Natural killer cell treated with Interleukin-12 subunit alpha and Interleukin-12 subunit beta and Interleukin-15 and Interleukin-18, amount 100 ng/mL, for 72 hours (primary cell): ENCODE measurements at regions not wholly inside any gene's neighbourhood (a gene's known extent, or its start where the extent isn't known, plus 50 kb on each side); places are given as distances from the start of the nearest gene placed in this dataset.
"Not testable (repeated sequence)": the region's sequence is repeated elsewhere in the genome, so short reads cannot be mapped to it uniquely, and the experiment has no call there.

ENCODE experiments used
- ATAC-seq, 2 donors: fragments of 150-1000 bp; cut with Tn5 transposase in 1 of 2; sonication (Bioruptor Pico), chemical (Tn5 transposase) in 1 of 2; 2 replicates each; pipeline ENCODE4 v1.10.0; 2021
- DNase-seq: peaks from one replicate; pipeline ENCODE4 v3.0.0; 2022; ENCODE audit warnings: low spot score
- H3K27ac Mint-ChIP-seq, 2 donors: 1 replicate in 1 of 2; 2 replicates in 1 of 2; pipeline ENCODE4 v1.8.0; 2022; ENCODE audit warnings: mixed read lengths in 2 of 2, mild to moderate bottlenecking in 1 of 2, moderate library complexity in 1 of 2
- H3K27me3 Mint-ChIP-seq, 2 donors: 1 replicate in 1 of 2; 2 replicates in 1 of 2; pipeline ENCODE4 v1.8.0; 2022; ENCODE audit warnings: mixed read lengths in 2 of 2
- H3K36me3 Mint-ChIP-seq: one replicate; pipeline ENCODE4 v1.8.0; 2022; ENCODE audit warnings: mixed read lengths
- H3K4me1 Mint-ChIP-seq, 2 donors: 1 replicate in 1 of 2; 2 replicates in 1 of 2; pipeline ENCODE4 v1.8.0; 2022; ENCODE audit warnings: low read depth in 2 of 2, mixed read lengths in 2 of 2, mild to moderate bottlenecking in 1 of 2
- H3K4me3 Mint-ChIP-seq: one replicate; pipeline ENCODE4 v1.8.0; 2022; ENCODE audit warnings: mixed read lengths
- H3K9me3 Mint-ChIP-seq: 2 replicates; pipeline ENCODE4 v1.8.0; 2022; ENCODE audit warnings: mixed read lengths

DNA sequence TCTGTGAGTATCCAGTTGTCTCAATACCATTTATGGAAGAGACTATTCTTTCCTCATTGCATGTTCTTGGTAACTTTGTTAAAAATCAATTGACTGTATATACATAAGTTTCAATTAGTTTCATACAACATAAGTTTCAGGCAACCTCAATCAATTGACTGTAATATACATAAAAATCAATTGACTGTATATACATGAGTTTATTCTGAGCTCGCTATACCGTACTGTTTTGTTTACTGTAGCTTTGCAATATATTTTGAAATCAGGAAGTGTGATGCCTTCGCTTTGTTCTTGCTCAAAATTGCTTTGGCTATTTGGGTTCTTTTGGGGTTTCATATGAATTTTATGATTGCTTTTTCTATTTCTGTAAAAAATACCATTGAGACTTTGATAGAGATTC is 392.0 kb downstream of the BTG1 start:
- H3K27ac Mint-ChIP-seq = no peak overlapping the region

DNA sequence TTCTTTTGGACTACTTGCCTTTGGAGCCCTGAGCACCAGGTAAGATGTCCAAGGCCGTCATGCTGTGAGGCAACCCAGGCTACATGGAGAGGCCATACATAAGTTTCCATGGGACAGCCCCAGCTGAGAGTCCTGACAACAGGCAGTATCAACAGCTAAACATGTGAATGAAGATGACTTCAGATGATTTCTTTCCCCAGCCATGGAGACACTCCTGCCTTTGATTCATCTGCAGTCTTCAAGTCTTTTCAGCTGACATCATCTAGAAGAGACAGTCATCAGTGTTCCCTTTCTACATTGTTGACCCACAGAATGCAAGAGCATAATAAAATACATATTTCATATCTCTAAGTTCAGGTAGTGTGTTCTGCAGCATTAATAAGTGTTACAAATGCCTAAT is 398.7 kb downstream of the BTG1 start:
- H3K4me1 Mint-ChIP-seq = no peaks in the 10 kb centered on the region
- H3K36me3 Mint-ChIP-seq = peaks cover 5% of the 10 kb centered on the region
- H3K9me3 Mint-ChIP-seq = peaks cover 3% of the 10 kb centered on the region
- no peak for DNase-seq
- H3K4me3 Mint-ChIP-seq = no peak overlapping the region
- ATAC-seq = no peak
- no peak overlapping the region for H3K27ac Mint-ChIP-seq
- H3K27me3 Mint-ChIP-seq = peaks cover under 1 to 3% of the 10 kb centered on the region in 2 donors

More for the DNA sequence above, 392.0 kb downstream of the BTG1 start:
- Mint-ChIP-seq H3K36me3 (peaks cover 13% of the 10 kb centered on the region), H3K27me3 (peaks cover 0 to 7% of the 10 kb centered on the region in 2 donors), H3K9me3 (peaks cover 3% of the 10 kb centered on the region), H3K4me3 (no peak overlapping the region), H3K4me1 (no peaks in the 10 kb centered on the region)
- ATAC-seq = no peak
- DNase-seq = no peak

DNA sequence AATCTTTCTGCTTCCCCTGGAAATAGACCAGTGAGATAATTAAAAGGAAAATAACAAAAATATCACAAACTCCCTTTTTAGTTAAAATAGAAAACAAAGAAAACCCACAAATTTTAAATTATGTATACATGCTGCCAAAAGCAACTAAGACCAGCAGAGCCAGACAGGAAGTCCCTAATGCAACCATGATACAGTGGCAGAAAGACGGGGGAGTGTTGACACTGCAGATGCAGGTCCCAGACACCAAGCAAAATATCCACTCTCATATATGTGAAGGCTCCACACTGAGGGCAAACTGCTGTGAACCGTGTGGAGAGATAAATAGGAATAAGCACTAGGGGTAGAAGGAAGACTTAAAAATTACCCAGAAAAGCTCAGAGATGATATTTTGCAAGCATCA is 401.0 kb downstream of the BTG1 start:
- no peak for DNase-seq
- H3K36me3 Mint-ChIP-seq = no peaks in the 10 kb centered on the region
- H3K4me1 Mint-ChIP-seq = no peaks in the 10 kb centered on the region

DNA sequence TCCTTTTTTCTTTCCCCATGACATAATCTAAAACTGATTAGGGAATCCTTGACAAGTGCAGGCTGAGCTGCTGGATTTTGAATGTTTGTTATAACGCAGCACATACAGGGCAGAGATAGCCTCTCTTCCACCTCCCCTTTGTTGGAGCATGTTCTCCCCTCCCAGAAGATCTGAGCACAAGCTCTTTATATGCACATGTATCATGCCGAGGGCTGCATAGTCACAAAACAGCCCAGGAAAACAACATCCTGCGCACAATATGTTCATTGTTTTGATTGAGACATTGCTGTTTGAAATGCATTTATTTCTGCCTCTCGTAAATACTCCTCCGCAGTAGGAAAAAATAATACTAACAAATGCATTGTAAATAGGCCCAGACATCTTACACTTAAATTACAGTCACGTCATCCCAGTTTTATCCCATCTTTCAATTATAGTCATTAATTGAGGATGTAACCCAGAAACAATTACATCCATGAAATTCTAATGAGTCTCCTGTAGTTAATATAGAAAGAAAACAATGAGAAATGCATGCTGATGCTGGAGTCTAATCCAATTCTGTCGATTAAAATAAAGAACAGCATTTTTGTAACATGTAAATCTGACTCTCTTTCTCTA is 401.8 kb downstream of the BTG1 start:
- Mint-ChIP-seq H3K27me3 (peaks cover 2 to 5% of the 10 kb centered on the region in 2 donors), H3K9me3 (no peaks in the 10 kb centered on the region), H3K27ac (no peak overlapping the region), H3K36me3 (no peaks in the 10 kb centered on the region), H3K4me3 (no peak overlapping the region), H3K4me1 (no peaks in the 10 kb centered on the region)
- DNase-seq = no peak
- no peak for ATAC-seq

More for the DNA sequence above, 401.0 kb downstream of the BTG1 start:
- Mint-ChIP-seq H3K27ac (no peak overlapping the region), H3K27me3 (peaks cover 2 to 5% of the 10 kb centered on the region in 2 donors), H3K9me3 (no peaks in the 10 kb centered on the region), H3K4me3 (no peak overlapping the region)
- no peak for ATAC-seq

DNA sequence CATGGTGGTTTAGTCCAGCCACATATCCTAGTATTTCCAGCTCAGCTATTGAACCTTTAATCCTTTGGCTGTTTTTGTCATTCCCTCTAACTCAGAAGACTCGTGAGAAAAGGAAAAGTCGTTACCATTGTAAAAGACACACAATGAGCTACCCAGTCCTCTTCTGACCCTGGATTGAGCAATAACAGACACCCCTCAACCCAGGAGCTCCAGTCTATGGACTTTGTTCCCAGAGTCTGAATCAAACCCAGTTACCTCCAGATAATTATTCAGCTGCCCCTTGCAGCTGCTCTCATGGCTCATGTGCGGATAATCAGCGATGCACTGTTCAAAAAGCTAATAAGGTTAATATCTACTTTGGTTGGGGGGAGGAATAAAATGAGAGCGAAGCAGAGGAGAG is 402.4 kb downstream of the BTG1 start:
- no peak for DNase-seq
- Mint-ChIP-seq H3K36me3 (no peaks in the 10 kb centered on the region), H3K27me3 (peaks cover 3 to 7% of the 10 kb centered on the region in 2 donors), H3K9me3 (no peaks in the 10 kb centered on the region), H3K4me1 (no peaks in the 10 kb centered on the region), H3K27ac (no peak overlapping the region), H3K4me3 (no peak overlapping the region)
- no peak for ATAC-seq

DNA sequence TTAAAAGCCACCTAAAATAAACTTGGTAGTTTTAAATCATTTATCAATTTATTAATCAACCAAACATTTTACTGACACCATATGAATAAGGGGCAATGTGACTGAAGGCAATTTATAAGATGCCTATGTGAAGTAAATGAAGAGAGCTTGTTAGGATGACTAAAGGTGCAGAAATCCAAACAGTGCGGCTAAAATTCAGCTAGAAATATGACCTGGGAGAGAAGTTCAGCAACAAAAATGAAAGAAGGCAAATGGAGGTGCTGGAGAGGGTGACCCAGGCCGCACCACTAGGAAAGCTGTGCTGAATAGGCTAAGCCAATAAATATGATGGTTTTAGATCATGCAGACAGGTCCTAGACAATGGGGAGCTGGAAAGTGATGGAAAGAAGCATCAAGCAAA is 403.7 kb downstream of the BTG1 start:
- no peak for ATAC-seq
- Mint-ChIP-seq H3K4me1 (no peaks in the 10 kb centered on the region), H3K4me3 (no peak overlapping the region), H3K36me3 (no peaks in the 10 kb centered on the region), H3K27ac (no peak overlapping the region), H3K27me3 (peaks cover 4 to 11% of the 10 kb centered on the region in 2 donors), H3K9me3 (no peaks in the 10 kb centered on the region)
- no peak for DNase-seq

DNA sequence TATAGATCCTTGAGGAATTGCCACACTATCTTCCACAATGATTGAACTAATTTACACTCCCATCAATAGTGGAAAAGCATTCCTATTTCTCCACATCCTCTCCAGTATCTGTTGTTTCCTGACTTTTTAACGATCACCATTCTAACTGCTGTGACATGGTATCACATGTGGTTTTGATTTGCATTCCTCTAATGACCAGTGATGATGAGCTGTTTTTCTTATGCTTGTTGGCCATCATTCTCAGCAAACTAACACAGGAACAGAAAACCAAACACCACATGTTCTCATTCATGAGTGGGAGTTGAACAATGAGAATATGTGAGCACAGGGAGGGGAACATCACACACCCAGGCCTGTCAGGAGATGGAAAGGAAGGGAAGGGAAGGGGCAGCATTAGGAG is 411.8 kb downstream of the BTG1 start:
- H3K4me1 Mint-ChIP-seq, DNase-seq, H3K36me3 Mint-ChIP-seq, H3K27ac Mint-ChIP-seq, ATAC-seq, H3K9me3 Mint-ChIP-seq, H3K4me3 Mint-ChIP-seq: not testable (repeated sequence)
- H3K27me3 Mint-ChIP-seq = peaks cover 13 to 19% of the 10 kb centered on the region in 2 donors

DNA sequence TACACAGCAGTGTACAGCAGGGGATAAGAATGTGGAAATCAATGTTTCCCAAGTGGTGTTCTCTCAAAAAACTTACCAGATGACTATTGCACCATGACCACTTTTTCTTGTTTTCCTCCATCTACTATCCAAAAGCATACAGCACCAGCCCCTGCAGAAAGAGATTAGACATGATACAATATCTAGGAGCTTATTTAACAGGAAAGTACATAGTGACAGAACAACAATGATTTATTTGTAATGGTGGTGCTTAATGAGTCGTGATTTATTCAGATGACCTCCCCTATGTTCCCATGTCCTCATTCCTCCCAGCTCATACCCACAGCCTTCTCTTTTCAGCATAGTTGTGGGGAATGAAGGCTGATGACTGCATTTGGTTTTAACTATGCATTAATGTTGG is 413.6 kb downstream of the BTG1 start:
- no peaks in the 10 kb centered on the region for H3K9me3 Mint-ChIP-seq
- peaks cover 14 to 16% of the 10 kb centered on the region in 2 donors for H3K27me3 Mint-ChIP-seq
- DNase-seq (no peak), ATAC-seq (no peak)
- no peaks in the 10 kb centered on the region for H3K4me1 Mint-ChIP-seq
- no peak overlapping the region for H3K27ac Mint-ChIP-seq
- peaks cover 5% of the 10 kb centered on the region for H3K36me3 Mint-ChIP-seq
- H3K4me3 Mint-ChIP-seq = no peak overlapping the region

DNA sequence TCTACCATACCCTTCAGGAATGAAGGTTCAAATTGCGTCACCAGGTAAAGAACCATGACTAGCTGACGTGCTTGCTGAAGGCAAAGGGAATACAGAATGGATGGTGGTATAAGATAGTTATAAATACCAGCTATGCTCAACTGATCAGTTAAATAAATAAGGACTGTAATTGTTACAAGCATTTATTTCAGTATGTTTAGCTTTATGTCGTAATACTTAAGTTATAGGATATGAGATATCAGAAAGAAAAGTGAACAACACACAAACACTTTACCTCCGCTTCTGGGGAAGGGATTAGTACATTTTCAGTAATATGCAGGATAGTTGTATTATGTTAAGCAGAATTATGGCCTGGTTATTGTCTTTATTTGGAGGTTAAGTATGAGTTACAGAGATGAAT is 416.1 kb downstream of the BTG1 start:
- Mint-ChIP-seq H3K27me3 (peaks cover 9 to 20% of the 10 kb centered on the region in 2 donors), H3K9me3 (no peaks in the 10 kb centered on the region), H3K4me1 (no peaks in the 10 kb centered on the region), H3K4me3 (no peak overlapping the region), H3K27ac (no peak overlapping the region), H3K36me3 (peaks cover 5% of the 10 kb centered on the region)
- ATAC-seq = no peak
- no peak for DNase-seq

DNA sequence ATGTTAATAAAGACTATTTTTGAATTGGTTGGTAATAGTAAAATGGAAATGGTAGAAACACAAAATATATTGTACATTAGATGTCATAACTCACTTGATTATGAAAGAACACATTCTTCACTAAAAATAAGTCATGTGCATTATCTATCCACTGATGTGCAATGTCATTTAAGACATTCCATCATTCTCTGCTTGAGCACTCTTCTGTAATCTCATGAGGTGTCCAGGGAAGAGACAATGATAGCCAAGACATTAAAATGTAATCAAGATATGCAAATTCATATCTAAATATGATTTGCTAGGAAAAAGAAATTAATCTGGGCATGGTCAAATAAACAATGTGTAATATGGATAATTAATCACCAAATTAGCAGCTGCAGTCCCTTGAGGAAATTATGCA is 422.5 kb downstream of the BTG1 start:
- Mint-ChIP-seq H3K27me3 (peaks cover 8 to 19% of the 10 kb centered on the region in 2 donors), H3K36me3 (no peaks in the 10 kb centered on the region), H3K4me1 (no peaks in the 10 kb centered on the region), H3K4me3 (no peak overlapping the region), H3K27ac (no peak overlapping the region), H3K9me3 (no peaks in the 10 kb centered on the region)
- ATAC-seq = no peak
- no peak for DNase-seq

DNA sequence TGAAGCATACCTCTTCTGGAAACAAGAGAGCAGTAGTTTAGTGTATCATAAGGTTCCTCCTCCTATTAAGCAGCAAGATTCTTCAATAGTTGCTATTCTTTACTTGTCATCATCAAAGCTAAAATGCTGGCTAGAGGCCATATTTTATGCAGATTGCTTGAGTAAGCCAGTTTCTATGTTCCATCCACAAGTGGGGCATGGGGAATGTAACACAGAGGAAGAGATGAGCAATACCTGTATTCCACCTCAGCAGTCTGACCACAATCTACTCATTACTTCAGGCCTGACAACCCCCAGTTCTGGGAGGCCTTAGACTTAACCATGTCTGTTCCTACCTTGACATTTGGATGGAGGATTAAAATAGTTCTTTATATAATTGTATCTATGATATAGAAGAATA is 423.6 kb downstream of the BTG1 start:
- Mint-ChIP-seq H3K27me3 (peaks cover 8 to 18% of the 10 kb centered on the region in 2 donors), H3K36me3 (no peaks in the 10 kb centered on the region), H3K9me3 (no peaks in the 10 kb centered on the region), H3K27ac (no peak overlapping the region), H3K4me1 (no peaks in the 10 kb centered on the region), H3K4me3 (no peak overlapping the region)
- peak; percentile 56 to 77 for ATAC-seq
- no peak for DNase-seq

DNA sequence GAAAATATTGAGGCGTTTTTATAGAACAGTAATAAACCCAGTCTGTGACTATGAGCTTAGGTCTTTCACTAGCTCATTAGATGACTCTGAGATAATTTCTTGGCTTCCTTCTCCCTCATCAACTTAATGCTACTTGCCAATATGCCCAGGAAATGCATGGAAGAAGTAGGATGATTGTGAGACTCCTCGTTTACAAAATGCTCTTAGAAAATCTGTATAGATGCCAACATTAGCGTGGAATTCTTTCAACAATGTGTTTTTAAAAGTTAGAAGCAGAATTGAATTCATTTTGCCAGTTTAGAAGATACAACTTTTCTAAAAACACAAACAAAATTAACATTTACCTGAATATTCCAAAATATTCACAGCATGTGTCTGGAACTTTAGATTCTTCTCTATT is 424.6 kb downstream of the BTG1 start:
- no peak for ATAC-seq
- Mint-ChIP-seq H3K36me3 (no peaks in the 10 kb centered on the region), H3K9me3 (no peaks in the 10 kb centered on the region), H3K4me3 (no peak overlapping the region), H3K4me1 (no peaks in the 10 kb centered on the region), H3K27ac (no peak overlapping the region), H3K27me3 (peaks cover 8 to 18% of the 10 kb centered on the region in 2 donors)
- no peak for DNase-seq

DNA sequence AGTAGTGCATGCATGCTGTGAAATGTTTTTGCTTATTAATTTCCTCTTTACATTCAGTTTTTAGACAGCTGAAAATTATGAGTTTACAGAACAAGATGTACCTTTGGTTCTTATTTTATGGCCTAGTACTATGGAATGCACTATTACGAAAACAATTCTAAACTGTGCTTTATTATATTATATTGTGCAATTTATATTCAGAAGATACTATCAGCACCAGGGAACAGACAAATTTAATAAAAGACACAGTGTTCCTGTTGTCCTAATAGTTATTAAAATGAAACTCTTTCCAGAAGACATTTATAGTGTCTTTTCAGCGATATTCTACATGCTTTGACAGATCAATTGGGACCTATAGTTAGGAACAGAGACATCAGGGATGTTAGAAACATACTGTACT is 427.3 kb downstream of the BTG1 start:
- H3K36me3 Mint-ChIP-seq = no peaks in the 10 kb centered on the region
- H3K27me3 Mint-ChIP-seq = peaks cover 8 to 10% of the 10 kb centered on the region in 2 donors
- no peaks in the 10 kb centered on the region for H3K4me1 Mint-ChIP-seq
- H3K9me3 Mint-ChIP-seq = no peaks in the 10 kb centered on the region
- no peak for ATAC-seq
- no peak overlapping the region for H3K27ac Mint-ChIP-seq
- no peak for DNase-seq
- H3K4me3 Mint-ChIP-seq = no peak overlapping the region

DNA sequence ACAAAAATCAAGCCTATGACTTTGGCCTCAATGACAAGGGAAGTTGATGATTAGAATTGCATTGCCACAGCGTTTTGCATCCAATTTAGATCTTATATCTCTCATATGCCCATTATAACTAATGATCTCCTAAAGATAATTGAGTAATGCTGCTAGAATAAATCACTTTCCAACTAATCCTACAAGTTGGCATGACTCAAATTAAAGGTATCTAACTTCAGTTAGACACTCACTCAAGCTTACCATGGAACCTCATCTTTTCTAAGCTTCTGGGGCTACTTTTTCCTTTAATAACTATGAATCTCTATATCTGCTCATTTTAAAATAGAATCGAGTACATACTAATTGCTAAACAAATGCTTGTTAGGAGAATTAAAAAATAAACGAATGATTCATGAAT is 427.8 kb downstream of the BTG1 start:
- H3K27me3 Mint-ChIP-seq = peaks cover 8 to 14% of the 10 kb centered on the region in 2 donors
- H3K27ac Mint-ChIP-seq = no peak overlapping the region
- H3K4me3 Mint-ChIP-seq = no peak overlapping the region
- no peak for DNase-seq
- H3K36me3 Mint-ChIP-seq = no peaks in the 10 kb centered on the region
- no peaks in the 10 kb centered on the region for H3K4me1 Mint-ChIP-seq
- H3K9me3 Mint-ChIP-seq = no peaks in the 10 kb centered on the region
- ATAC-seq = no peak

DNA sequence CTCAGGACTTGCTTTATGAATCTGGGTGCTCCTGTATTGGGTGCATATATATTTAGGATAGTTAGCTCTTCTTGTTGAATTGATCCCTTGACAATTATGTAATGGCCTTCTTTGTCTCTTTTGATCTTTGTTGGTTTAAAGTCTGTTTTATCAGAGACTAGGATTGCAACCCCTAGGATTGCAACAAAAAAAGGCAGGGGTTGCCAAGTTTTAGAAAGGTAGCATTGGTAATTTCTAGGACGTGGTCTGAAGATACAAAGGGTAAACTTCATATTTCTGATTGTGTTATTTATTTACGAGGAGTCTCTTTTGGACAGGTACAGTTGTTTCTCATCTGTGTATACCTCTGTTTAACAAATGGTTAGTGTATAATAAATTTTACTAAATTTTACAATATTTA is 433.7 kb downstream of the BTG1 start:
- not testable (repeated sequence) for ATAC-seq, H3K4me3 Mint-ChIP-seq, DNase-seq, H3K27me3 Mint-ChIP-seq, H3K9me3 Mint-ChIP-seq, H3K36me3 Mint-ChIP-seq, H3K27ac Mint-ChIP-seq, H3K4me1 Mint-ChIP-seq
